Activated CD8-positive, alpha-beta T cell treated with anti-CD3 and anti-CD28 coated beads, Interleukin-2, amount 10 ng/mL, durations not matched to agents 7 days and 5 days (primary cell): ENCODE measurements at regions not wholly inside any gene's neighbourhood (a gene's known extent, or its start where the extent isn't known, plus 50 kb on each side); places are given as distances from the start of the nearest gene placed in this dataset.

Experiments
- ATAC-seq: fragments of 150-1000 bp; cut with Tn5 transposase; one replicate; pipeline ENCODE4 v1.10.0; 2021; ENCODE audit warnings: moderate library complexity
- CTCF ChIA-PET: fragments of 350-600 bp; sonication (Branson Sonifier 250); formaldehyde crosslinking; loops from one replicate; lab custom pipeline; 2021; ENCODE audit warnings: antibody characterized with exemption; lab: Charles Lee
- POLR2A ChIA-PET: fragments of 350-600 bp; sonication (Branson Sonifier 250); formaldehyde crosslinking; loops from one replicate; lab custom pipeline; 2021; ENCODE audit warnings: antibody characterized with exemption; lab: Charles Lee
- DNase-seq: peaks from one replicate; pipeline ENCODE4 v3.0.0-alpha.2; 2020
- H3K27ac Mint-ChIP-seq: one replicate; pipeline ENCODE4 v1.8.0; 2021; ENCODE audit warnings: mild to moderate bottlenecking, mixed read lengths
- H3K27me3 Mint-ChIP-seq: one replicate; pipeline ENCODE4 v1.8.0; 2021; ENCODE audit warnings: low read depth, mixed read lengths
- H3K36me3 Mint-ChIP-seq: one replicate; pipeline ENCODE4 v1.8.0; 2021; ENCODE audit warnings: low read depth, mixed read lengths
- H3K4me1 Mint-ChIP-seq: one replicate; pipeline ENCODE4 v1.8.0; 2021; ENCODE audit warnings: low read depth, mixed read lengths
- H3K4me3 Mint-ChIP-seq: one replicate; pipeline ENCODE4 v1.8.0; 2021; ENCODE audit warnings: mild to moderate bottlenecking, mixed read lengths
- H3K9me3 Mint-ChIP-seq: one replicate; pipeline ENCODE4 v1.8.0; 2022; ENCODE audit warnings: mixed read lengths; ENCODE audit not compliant: insufficient read depth

DNA sequence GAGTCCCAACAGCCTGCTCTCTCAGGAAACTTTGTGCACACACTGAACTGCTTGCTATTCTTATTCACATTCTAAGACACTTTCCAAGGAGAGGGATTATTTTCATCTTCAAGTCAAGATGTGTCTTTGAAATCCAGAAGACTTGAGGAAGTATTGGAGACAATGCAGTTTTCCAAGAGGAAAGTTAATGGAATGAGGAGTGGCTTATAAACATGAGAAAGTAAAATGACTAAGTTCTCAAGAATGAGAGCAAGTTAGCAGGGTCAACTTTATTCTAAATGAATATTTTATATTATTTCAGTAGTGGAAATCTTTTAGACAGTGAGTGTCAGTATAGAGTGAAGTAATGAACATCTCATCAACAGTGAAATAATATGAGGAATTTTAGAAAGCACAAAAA, 1239.3 kb downstream of the MRPL39 start:
- H3K9me3 Mint-ChIP-seq: no peaks in the 10 kb centered on the region
- CTCF ChIA-PET: no interaction called here
- no peaks in the 10 kb centered on the region for H3K4me1 Mint-ChIP-seq
- no peak overlapping the region for H3K4me3 Mint-ChIP-seq
- H3K27me3 Mint-ChIP-seq: no peaks in the 10 kb centered on the region
- POLR2A ChIA-PET: no interaction called here
- H3K27ac Mint-ChIP-seq: no peak overlapping the region
- H3K36me3 Mint-ChIP-seq: no peaks in the 10 kb centered on the region
- no peak for DNase-seq
- ATAC-seq: no peak

DNA sequence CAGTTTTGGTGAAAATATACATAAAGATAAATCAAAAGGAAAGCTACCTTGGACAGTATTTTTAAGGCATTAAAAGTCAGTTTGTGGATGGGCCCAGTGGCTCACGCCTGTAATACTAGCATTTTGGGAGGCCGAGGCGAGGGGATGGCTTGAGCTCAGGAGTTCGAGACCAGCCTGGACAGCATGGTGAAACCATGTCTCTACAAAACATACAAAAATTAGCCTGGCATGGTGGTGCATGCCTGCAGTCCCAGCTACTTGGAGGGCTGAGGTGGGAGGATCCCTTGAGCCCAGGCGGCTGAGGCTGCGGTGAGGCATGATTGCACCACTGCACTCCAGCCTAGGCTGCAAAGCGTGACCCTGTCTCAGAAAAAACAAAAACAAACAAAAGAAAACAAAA, 1253.8 kb downstream of the MRPL39 start:
- Mint-ChIP-seq H3K36me3 (no peaks in the 10 kb centered on the region), H3K27ac (no peak overlapping the region), H3K27me3 (no peaks in the 10 kb centered on the region), H3K4me3 (no peak overlapping the region), H3K9me3 (no peaks in the 10 kb centered on the region), H3K4me1 (no peaks in the 10 kb centered on the region)
- no peak for ATAC-seq
- DNase-seq: no peak
- POLR2A ChIA-PET: no interaction called here
- CTCF ChIA-PET: interaction anchor here (0.9 kb wide), 1 partner anchor 8 kb away, joined by 3 read pairs; no protein-coding TSS in a partner anchor

DNA sequence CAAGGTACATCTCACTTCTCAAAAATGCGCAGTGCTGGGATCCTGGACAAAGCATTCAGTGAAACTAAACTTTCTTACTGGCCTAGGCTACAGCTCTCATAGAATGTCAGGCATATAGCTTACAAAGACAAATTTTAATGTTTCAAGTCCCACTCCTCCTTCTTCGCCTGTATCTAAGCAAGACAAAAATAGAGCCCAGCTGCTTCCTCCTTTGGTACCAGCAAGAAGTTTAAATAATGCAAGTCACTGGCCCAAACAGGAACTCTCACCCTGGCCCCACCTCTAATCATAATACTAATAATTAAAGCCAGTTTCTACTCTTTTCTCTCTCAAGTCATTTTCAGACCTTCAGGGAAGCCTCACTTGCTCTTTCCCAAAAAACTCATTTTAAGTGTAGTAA, 1267.9 kb downstream of the MRPL39 start:
- DNase-seq (no peak), ATAC-seq (no peak)
- no peaks in the 10 kb centered on the region for H3K27me3 Mint-ChIP-seq
- no peak overlapping the region for H3K4me3 Mint-ChIP-seq
- ChIA-PET POLR2A (no interaction called here), CTCF (no interaction called here)
- no peak overlapping the region for H3K27ac Mint-ChIP-seq
- no peaks in the 10 kb centered on the region for H3K36me3 Mint-ChIP-seq
- H3K9me3 Mint-ChIP-seq: no peaks in the 10 kb centered on the region
- no peaks in the 10 kb centered on the region for H3K4me1 Mint-ChIP-seq

DNA sequence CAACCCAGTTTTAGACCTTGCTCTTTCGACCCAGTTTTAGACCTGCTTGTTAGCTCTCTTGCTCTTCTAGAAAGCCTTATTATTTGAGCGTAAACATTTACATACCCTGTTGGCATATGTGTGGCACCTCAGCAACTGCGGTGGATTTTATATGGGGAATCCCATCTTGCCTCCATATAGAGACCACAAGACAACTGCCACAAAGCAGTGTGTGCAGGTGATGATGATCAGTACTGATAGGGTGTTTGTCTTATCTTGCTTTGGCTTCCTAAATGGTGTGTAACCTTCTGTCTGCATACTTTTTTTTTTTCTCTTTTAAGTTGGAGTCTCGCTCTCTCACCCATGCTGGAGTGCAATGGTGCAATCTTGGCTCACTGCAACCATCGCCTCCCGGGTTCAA, 1270.8 kb downstream of the MRPL39 start:
- no peak overlapping the region for H3K27ac Mint-ChIP-seq
- ATAC-seq: no peak
- POLR2A ChIA-PET: no interaction called here
- no peaks in the 10 kb centered on the region for H3K4me1 Mint-ChIP-seq
- H3K27me3 Mint-ChIP-seq: no peaks in the 10 kb centered on the region
- H3K4me3 Mint-ChIP-seq: no peak overlapping the region
- H3K9me3 Mint-ChIP-seq: no peaks in the 10 kb centered on the region
- no peak for DNase-seq
- no peaks in the 10 kb centered on the region for H3K36me3 Mint-ChIP-seq
- CTCF ChIA-PET: no interaction called here

DNA sequence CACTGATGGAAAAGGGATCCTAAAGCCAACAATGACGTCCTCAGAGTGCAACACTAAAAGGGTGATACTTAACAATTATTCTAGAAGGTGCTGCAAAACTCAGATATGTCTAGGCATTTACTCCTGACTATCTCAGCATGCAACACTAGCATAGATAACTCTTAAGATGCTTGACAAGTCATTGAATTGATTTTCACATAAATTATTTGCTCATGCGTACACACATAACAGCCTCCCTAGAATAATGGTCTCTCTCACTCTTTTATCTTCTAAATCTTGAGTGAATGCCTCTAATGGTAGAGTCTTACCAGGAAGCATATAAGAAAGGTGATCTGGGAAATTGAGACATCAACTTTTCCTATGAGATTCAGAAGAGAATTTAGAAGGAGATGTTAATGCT, 1283.7 kb downstream of the MRPL39 start:
- Mint-ChIP-seq H3K9me3 (no peaks in the 10 kb centered on the region), H3K4me3 (no peak overlapping the region), H3K36me3 (no peaks in the 10 kb centered on the region), H3K27ac (no peak overlapping the region), H3K27me3 (no peaks in the 10 kb centered on the region), H3K4me1 (no peaks in the 10 kb centered on the region)
- CTCF ChIA-PET: no interaction called here
- no peak for DNase-seq
- POLR2A ChIA-PET: no interaction called here
- no peak for ATAC-seq

DNA sequence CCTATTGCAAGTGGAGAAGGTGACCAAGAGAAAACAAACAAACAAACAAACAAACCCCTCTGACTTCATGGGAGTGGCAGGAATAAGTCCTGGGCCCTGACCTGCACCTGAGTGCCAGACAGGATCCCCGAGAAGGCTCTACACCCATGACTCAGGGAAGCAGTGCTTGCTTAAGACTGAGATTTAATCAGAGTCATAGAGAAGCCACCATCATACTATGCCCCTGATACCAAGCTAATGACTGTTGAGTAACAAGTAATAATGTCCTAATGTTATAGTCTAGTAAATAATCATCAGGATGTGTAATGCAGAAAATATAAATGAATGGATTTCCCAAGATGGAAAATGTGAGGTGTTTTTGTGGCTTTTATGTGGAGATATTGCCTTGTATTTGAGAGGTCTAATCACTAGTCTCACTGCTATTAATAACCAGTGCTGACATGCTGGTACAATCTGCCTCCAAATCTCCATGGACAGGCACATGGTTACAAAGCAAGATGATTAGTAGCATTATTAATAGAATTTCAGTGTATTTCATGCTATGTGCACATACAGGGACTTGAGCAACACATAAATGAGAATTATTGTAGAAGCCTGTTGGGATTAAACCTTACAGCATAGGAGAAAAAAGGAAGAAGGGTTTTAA, 1290.9 kb downstream of the MRPL39 start:
- ATAC-seq (no peak), DNase-seq (no peak)
- POLR2A ChIA-PET: no interaction called here
- no peaks in the 10 kb centered on the region for H3K4me1 Mint-ChIP-seq
- no peak overlapping the region for H3K27ac Mint-ChIP-seq
- CTCF ChIA-PET: no interaction called here
- no peaks in the 10 kb centered on the region for H3K36me3 Mint-ChIP-seq
- H3K9me3 Mint-ChIP-seq: no peaks in the 10 kb centered on the region
- no peaks in the 10 kb centered on the region for H3K27me3 Mint-ChIP-seq
- H3K4me3 Mint-ChIP-seq: no peak overlapping the region

DNA sequence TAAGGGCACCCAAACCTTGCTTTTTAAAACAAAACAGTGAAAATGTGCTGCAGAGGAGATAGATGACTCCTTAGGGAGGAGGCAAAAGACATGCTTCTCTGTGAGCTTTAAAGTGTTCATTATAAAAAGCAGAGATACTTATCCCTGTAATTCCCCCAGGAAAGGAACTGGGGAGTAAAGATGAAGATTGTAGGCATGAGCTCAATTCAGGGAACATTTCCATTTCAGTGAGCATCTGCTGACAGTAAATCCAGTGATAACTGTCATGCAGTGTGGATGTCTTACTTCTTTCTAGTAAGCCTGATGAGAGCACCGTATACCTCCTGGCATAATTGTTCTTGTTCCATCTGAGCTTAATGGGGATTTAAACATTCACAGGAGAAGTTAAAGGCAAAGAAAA, 1296.5 kb downstream of the MRPL39 start:
- POLR2A ChIA-PET: no interaction called here

DNA sequence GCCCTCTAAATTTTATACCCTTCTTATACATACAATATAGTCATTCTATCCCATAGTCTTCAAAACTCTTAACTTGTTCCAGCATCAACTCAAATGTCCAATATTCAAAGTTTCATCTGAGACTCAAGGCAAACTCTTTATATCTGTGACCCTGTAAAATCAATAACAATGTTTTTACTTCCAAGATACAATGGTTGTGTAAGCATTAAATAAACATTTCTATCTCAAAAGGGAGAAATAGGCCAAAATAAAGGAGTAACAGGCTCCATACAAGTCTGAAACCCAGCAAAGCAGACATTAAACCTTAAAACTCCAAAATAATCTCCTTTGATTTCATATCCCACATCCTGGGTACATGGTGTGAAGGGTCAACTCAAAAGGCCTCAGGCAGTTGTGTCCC, 1299.1 kb downstream of the MRPL39 start:
- Mint-ChIP-seq H3K27me3 (peaks cover 2% of the 10 kb centered on the region), H3K4me1 (peaks cover 5% of the 10 kb centered on the region), H3K27ac (no peak overlapping the region), H3K9me3 (no peaks in the 10 kb centered on the region), H3K4me3 (no peak overlapping the region), H3K36me3 (no peaks in the 10 kb centered on the region)
- CTCF ChIA-PET: no interaction called here
- POLR2A ChIA-PET: no interaction called here
- ATAC-seq (no peak), DNase-seq (no peak)

More for the DNA sequence above, 1296.5 kb downstream of the MRPL39 start:
- H3K9me3 Mint-ChIP-seq: no peaks in the 10 kb centered on the region
- H3K36me3 Mint-ChIP-seq: no peaks in the 10 kb centered on the region
- H3K27ac Mint-ChIP-seq: no peak overlapping the region
- H3K4me1 Mint-ChIP-seq: no peaks in the 10 kb centered on the region
- DNase-seq (no peak), ATAC-seq (no peak)
- H3K27me3 Mint-ChIP-seq: peaks cover 2% of the 10 kb centered on the region
- CTCF ChIA-PET: no interaction called here
- no peak overlapping the region for H3K4me3 Mint-ChIP-seq

DNA sequence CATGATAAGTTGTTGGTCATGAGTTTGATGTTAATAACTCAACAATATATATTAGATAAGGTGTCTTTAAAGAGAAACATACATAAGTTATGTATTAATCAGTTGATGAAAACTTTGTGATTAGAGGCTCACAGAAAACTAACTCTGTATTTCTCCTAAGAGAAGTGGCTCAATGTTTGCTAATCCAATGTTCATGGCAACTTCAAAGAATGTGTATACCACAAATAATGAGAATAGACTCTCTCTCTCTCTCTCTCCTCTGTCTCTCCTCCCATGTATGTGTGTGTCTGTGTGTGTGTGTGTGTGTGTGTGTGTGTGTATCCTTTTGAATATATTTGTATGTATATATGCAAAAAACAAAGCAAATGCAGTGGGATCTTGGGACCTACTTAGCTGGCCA, 1304.9 kb downstream of the MRPL39 start:
- ATAC-seq: no peak
- POLR2A ChIA-PET: no interaction called here

DNA sequence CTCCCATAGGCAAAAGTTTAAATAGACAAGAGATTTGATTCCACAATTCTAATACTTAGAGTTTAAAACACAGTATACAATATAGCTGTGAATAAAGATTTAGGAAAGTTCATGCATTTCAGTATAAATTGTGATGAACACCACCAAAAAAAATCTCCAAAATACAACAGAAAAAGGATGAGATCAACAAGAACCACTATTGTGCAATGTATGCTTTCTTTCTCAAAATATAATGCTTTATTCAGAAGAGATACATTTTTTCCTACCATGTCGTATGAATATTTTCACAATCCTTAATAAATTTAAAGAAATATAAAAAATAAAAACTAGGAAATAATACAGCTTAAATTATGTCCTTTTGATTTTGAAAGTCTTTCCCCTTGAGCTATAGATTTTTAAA, 1309.2 kb downstream of the MRPL39 start:
- no peak overlapping the region for H3K27ac Mint-ChIP-seq
- ChIA-PET CTCF (no interaction called here), POLR2A (no interaction called here)
- H3K36me3 Mint-ChIP-seq: no peaks in the 10 kb centered on the region
- H3K4me3 Mint-ChIP-seq: no peak overlapping the region
- no peak for DNase-seq
- no peaks in the 10 kb centered on the region for H3K27me3 Mint-ChIP-seq
- H3K9me3 Mint-ChIP-seq: no peaks in the 10 kb centered on the region
- ATAC-seq: no peak
- peaks cover 2% of the 10 kb centered on the region for H3K4me1 Mint-ChIP-seq

More for the DNA sequence above, 1304.9 kb downstream of the MRPL39 start:
- Mint-ChIP-seq H3K27ac (no peak overlapping the region), H3K36me3 (no peaks in the 10 kb centered on the region), H3K9me3 (no peaks in the 10 kb centered on the region), H3K27me3 (peaks cover 2% of the 10 kb centered on the region), H3K4me1 (peaks cover 5% of the 10 kb centered on the region), H3K4me3 (no peak overlapping the region)
- DNase-seq: no peak
- CTCF ChIA-PET: no interaction called here

DNA sequence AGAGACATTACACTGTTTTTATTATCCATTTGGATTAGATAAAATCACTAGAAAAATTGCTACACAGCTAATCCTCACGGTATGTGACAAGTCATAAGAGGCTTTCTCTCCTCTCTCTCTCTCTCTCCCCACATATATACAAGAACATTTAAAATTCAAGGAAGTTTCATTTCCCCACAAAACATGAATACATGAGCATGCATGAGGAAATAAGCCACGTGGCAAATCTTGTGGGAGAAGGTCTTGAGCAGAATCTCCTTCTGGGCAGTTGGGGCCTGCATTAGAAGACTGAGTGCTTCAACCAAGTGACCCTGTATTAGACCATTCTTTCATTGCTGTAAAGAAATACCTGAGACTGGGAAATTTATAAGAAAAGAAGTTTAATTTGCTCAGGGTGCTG, 1313.1 kb downstream of the MRPL39 start:
- CTCF ChIA-PET: no interaction called here
- ATAC-seq (no peak), DNase-seq (no peak)
- Mint-ChIP-seq H3K9me3 (no peaks in the 10 kb centered on the region), H3K4me3 (no peak overlapping the region), H3K4me1 (peaks cover 13% of the 10 kb centered on the region), H3K36me3 (no peaks in the 10 kb centered on the region), H3K27ac (no peak overlapping the region), H3K27me3 (no peaks in the 10 kb centered on the region)
- POLR2A ChIA-PET: no interaction called here

DNA sequence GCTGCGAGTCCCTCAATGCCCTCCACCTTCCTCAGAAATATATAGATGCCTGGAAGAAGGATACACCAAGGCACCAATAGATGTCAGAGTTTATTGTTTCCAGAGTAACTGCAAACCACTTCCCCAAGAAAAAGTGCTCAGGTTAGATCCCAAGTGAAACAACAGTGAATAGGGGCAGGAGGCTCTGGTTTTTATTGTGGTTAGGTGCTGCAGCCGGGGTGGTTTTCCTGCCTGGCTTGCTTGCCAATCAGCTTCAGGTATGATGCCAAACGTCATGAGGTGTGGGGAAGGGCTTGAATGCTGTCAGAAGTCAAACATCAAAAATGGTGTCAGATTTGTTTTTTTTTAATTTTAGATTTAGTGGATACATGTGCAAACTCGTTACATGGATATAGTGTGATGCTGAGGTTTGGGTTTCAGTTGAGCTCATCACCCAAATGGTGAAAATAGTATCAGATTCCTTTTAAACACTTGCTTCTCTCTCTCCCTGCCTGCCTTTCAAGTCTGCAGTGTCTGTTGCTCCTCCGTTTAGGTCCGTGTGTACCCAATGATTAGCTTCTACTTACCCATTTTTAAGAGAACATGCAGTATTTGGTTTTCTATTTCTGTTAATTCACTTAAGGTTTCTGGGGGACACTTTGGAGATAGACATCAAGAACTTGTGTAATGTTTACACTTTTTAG, 1317.0 kb downstream of the MRPL39 start:
- Mint-ChIP-seq H3K27ac (peak overlapping the region; percentile 73), H3K27me3 (no peaks in the 10 kb centered on the region), H3K9me3 (no peaks in the 10 kb centered on the region), H3K4me3 (peak overlapping the region; percentile 69), H3K4me1 (peaks cover 13% of the 10 kb centered on the region), H3K36me3 (no peaks in the 10 kb centered on the region)
- DNase-seq (peak; percentile 84), ATAC-seq (peak; percentile 98)
- CTCF ChIA-PET: no interaction called here
- POLR2A ChIA-PET: interaction anchor here (0.6 kb wide), 1 partner anchor 86 kb away, joined by 3 read pairs; no protein-coding TSS in a partner anchor
